H1 (cell line): ENCODE measurements at regions not wholly inside any gene's neighbourhood (a gene's known extent, or its start where the extent isn't known, plus 50 kb on each side); places are given as distances from the start of the nearest gene placed in this dataset.

Experiments used
- CTCF ChIA-PET: fragments of 300-600 bp; sonication (Branson Sonifier 250); formaldehyde crosslinking; loops from one replicate; lab custom pipeline; 2021; ENCODE audit not compliant: partially characterized antibody; lab: Charles Lee
- POLR2A ChIA-PET: fragments of 300-600 bp; sonication (Branson Sonifier 250); formaldehyde crosslinking; loops from one replicate; lab custom pipeline; 2021; ENCODE audit warnings: inconsistent platforms; ENCODE audit not compliant: partially characterized antibody; lab: Charles Lee
- DNase-seq, 2 experiments: peaks; one replicate each; pipeline versions ENCODE4 v3.0.0 to v3.0.0-alpha.2; 2010 to 2022; ENCODE audit warnings: low spot score in 2 of 2, low read depth in 1 of 2, mixed read lengths in 1 of 2
- FAIRE-seq: peaks from 2 replicates; lab custom pipeline; 2011; peaks lifted over from hg19 to GRCh38; lab: Jason Lieb, UNC
- H2AFZ ChIP-seq: 2 replicates; pipeline ENCODE4 v1.8.1; 2012; ENCODE audit warnings: low read length, inconsistent platforms
- H2AK5ac ChIP-seq: 2 replicates; pipeline ENCODE4 v1.6.1; 2013; ENCODE audit warnings: low read depth, low read length
- H2BK120ac ChIP-seq: replicated peaks from 2 replicates; pipeline ENCODE3; 2013; ENCODE audit warnings: low read depth, low read length, inconsistent platforms
- H2BK12ac ChIP-seq: 2 replicates; pipeline ENCODE4 v1.6.1; 2013; ENCODE audit warnings: low read depth, low read length
- H2BK15ac ChIP-seq: 2 replicates; pipeline ENCODE4 v1.6.1; 2013; ENCODE audit warnings: low read length
- H2BK20ac ChIP-seq: 2 replicates; pipeline ENCODE4 v1.6.1; 2013; ENCODE audit warnings: low read length
- H2BK5ac ChIP-seq: 2 replicates; pipeline ENCODE4 v1.6.1; 2013; ENCODE audit warnings: low read depth, low read length
- H3K14ac ChIP-seq: 2 replicates; pipeline ENCODE4 v1.6.1; 2013; ENCODE audit warnings: inconsistent platforms; ENCODE audit not compliant: insufficient read length
- H3K18ac ChIP-seq: 2 replicates; pipeline ENCODE4 v1.6.1; 2013; ENCODE audit warnings: low read length; ENCODE audit errors: extremely low read depth
- H3K23ac ChIP-seq: 2 replicates; pipeline ENCODE4 v1.6.1; 2013; ENCODE audit warnings: inconsistent platforms; ENCODE audit not compliant: insufficient read length
- H3K23me2 ChIP-seq: 2 replicates; pipeline ENCODE4 v1.6.1; 2013; ENCODE audit warnings: low read depth, low read length
- H3K27ac ChIP-seq: 2 replicates; pipeline ENCODE4 v1.6.1; 2011; ENCODE audit warnings: low read depth, low read length, inconsistent platforms
- H3K27me3 ChIP-seq, 4 experiments: replicated peaks in 1 of 4; 1 replicate in 1 of 4; 2 replicates in 3 of 4; pipeline versions ENCODE4 v1.6.1 to v1.8.1; 2011 to 2013; ENCODE audit warnings: low read length in 3 of 4, mild to moderate bottlenecking in 3 of 4, inconsistent platforms in 2 of 4, mixed read lengths in 2 of 4, moderate library complexity in 1 of 4; ENCODE audit not compliant: control insufficient read depth in 3 of 4, insufficient read depth in 3 of 4; ENCODE audit errors: extremely low read depth in 1 of 4
- H3K36me3 ChIP-seq, 4 experiments: 2 replicates each; pipeline versions ENCODE4 v1.6.1 to v1.8.1; 2011 to 2013; ENCODE audit warnings: mild to moderate bottlenecking in 4 of 4, low read length in 3 of 4, moderate library complexity in 2 of 4, control low read depth in 1 of 4, inconsistent platforms in 1 of 4; ENCODE audit not compliant: insufficient read depth in 4 of 4, control insufficient read depth in 2 of 4
- H3K4ac ChIP-seq: replicated peaks from 2 replicates; pipeline ENCODE3; 2013; ENCODE audit warnings: low read length, low read depth, mixed read lengths, inconsistent platforms; ENCODE audit not compliant: insufficient read length
- H3K4me1 ChIP-seq, 4 experiments: replicated peaks in 1 of 4; 1 replicate in 1 of 4; 2 replicates in 3 of 4; pipeline versions ENCODE4 v1.6.1 to v1.8.1; 2011 to 2013; ENCODE audit warnings: low read length in 3 of 4, inconsistent platforms in 2 of 4, mixed read lengths in 1 of 4; ENCODE audit not compliant: insufficient read depth in 4 of 4, control insufficient read depth in 3 of 4
- H3K4me2 ChIP-seq, 2 experiments: 2 replicates each; pipeline versions ENCODE4 v1.6.1 to v1.8.1; 2011 to 2013; ENCODE audit warnings: low read depth in 2 of 2, low read length in 2 of 2, control low read depth in 1 of 2, inconsistent platforms in 1 of 2, mild to moderate bottlenecking in 1 of 2; ENCODE audit not compliant: insufficient read depth in 1 of 2
- H3K4me3 ChIP-seq, 4 experiments: fragments of 200-600, 300-600 bp in 1 of 4; sonication (generic), shearing (Covaris generic), sonication (Bioruptor Twin) in 1 of 4; 2 replicates each; pipeline versions ENCODE4 v1.5.1 to v1.8.1; 2011 to 2016; ENCODE audit warnings: low read length in 4 of 4, low read depth in 3 of 4, control low read depth in 2 of 4, inconsistent platforms in 2 of 4, mild to moderate bottlenecking in 2 of 4, mixed read lengths in 1 of 4, moderate library complexity in 1 of 4; ENCODE audit not compliant: insufficient read depth in 2 of 4; ENCODE audit errors: extremely low read depth in 1 of 4
- H3K56ac ChIP-seq: replicated peaks from 2 replicates; pipeline ENCODE3; 2013; ENCODE audit warnings: low read depth, mild to moderate bottlenecking, mixed read lengths, low read length, inconsistent platforms; ENCODE audit not compliant: insufficient read length
- H3K79me1 ChIP-seq: 2 replicates; pipeline ENCODE4 v1.6.1; 2013; ENCODE audit warnings: low read depth, low read length, control low read depth
- H3K79me2 ChIP-seq, 2 experiments: 2 replicates each; pipeline versions ENCODE4 v1.6.1 to v1.8.1; 2012 to 2013; ENCODE audit warnings: low read length in 2 of 2, mild to moderate bottlenecking in 2 of 2, inconsistent platforms in 1 of 2; ENCODE audit not compliant: insufficient read depth in 2 of 2, control insufficient read depth in 1 of 2
- H3K9ac ChIP-seq, 4 experiments: replicated peaks in 1 of 4; 1 replicate in 1 of 4; 2 replicates in 3 of 4; pipeline versions ENCODE4 v1.6.1 to v1.8.1; 2011 to 2013; ENCODE audit warnings: low read depth in 3 of 4, low read length in 3 of 4, control low read depth in 2 of 4, mild to moderate bottlenecking in 2 of 4, moderate library complexity in 2 of 4, inconsistent platforms in 1 of 4; ENCODE audit errors: extremely low read depth in 1 of 4
- H3K9me3 ChIP-seq, 2 experiments: 2 replicates each; pipeline versions ENCODE4 v1.6.1 to v1.8.1; 2012 to 2013; ENCODE audit warnings: mild to moderate bottlenecking in 2 of 2, moderate library complexity in 2 of 2, control low read depth in 1 of 2, inconsistent platforms in 1 of 2, low read depth in 1 of 2, low read length in 1 of 2, mixed read lengths in 1 of 2; ENCODE audit not compliant: insufficient read depth in 2 of 2
- H4K20me1 ChIP-seq, 2 experiments: replicated peaks in 1 of 2; 2 replicates each; pipeline versions ENCODE3 to v1.8.1; 2011 to 2013; ENCODE audit warnings: inconsistent platforms in 2 of 2, low read length in 2 of 2, mild to moderate bottlenecking in 1 of 2; ENCODE audit not compliant: insufficient read depth in 2 of 2, control insufficient read depth in 1 of 2
- H4K5ac ChIP-seq: 2 replicates; pipeline ENCODE4 v1.6.1; 2013; ENCODE audit warnings: low read length, low read depth, mixed read lengths, inconsistent platforms; ENCODE audit not compliant: insufficient read length
- H4K8ac ChIP-seq: 2 replicates; pipeline ENCODE4 v1.8.0; 2013; ENCODE audit warnings: mild to moderate bottlenecking, moderate library complexity, low read length, inconsistent platforms; ENCODE audit not compliant: insufficient read depth; ENCODE audit errors: extremely low read depth
- H4K91ac ChIP-seq: replicated peaks from 2 replicates; pipeline ENCODE3; 2013; ENCODE audit warnings: low read length, mixed read lengths, inconsistent platforms; ENCODE audit not compliant: insufficient read length
- ASH2L ChIP-seq: fragments of 200-600, 300-600 bp; sonication (generic); IDR thresholded peaks from one replicate; pipeline ENCODE4 v1.7.1; 2017; ENCODE audit warnings: low read length
- CHD2 ChIP-seq: IDR thresholded peaks from 2 replicates; pipeline ENCODE4 v1.6.1; 2012; ENCODE audit warnings: low read length, improper control_type of control experiment
- RXRA ChIP-seq: IDR thresholded peaks from 2 replicates; pipeline ENCODE4 v1.6.1; 2011; ENCODE audit warnings: low read depth, mild to moderate bottlenecking, low read length, moderate library complexity; ENCODE audit not compliant: insufficient read depth
- WGBS, 2 experiments: shearing (Covaris generic) in 1 of 2; methylation state at CpG; one replicate each; pipeline versions ENCODE4 v1.1.6 to v1.1.7; 2013 to 2015; ENCODE audit warnings: low lambda C conversion rate in 2 of 2, mixed read lengths in 2 of 2, inconsistent platforms in 1 of 2, low coverage in 1 of 2, missing lambda C conversion rate in 1 of 2; ENCODE audit not compliant: insufficient replicate concordance in 2 of 2, insufficient coverage in 1 of 2, insufficient read length in 1 of 2; ENCODE audit errors: extremely low coverage in 1 of 2, missing lambda C conversion rate in 1 of 2; 5-methylcytosine and 5-hydroxymethylcytosine counted together

DNA sequence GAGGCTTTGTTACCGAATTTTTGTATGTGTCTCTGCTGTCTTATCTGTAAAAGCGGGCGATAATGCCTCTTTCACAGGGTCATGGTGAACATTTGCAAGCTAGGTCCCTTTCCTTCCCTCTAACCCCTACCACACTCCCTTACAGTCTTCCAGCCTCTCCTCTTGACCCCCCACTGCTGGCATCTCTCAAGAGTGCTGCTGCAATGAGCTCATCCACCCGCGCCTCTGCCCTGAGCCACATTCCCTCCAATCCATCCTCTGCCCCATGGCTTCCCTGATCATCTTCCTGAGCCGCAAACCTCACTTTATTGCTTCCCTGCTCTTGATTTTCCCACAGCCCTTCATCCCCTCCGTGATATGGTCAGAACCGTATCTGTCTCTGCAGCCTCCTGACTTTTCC lies 343.6 kb downstream of the BCL11B start:
- CTCF ChIA-PET = interaction anchor here (0.6 to 1.3 kb wide), 6 partner anchors 11 to 485 kb away, joined by 3 read pairs; no protein-coding TSS in a partner anchor
- no peak overlapping the region for H3K56ac ChIP-seq

More for the DNA sequence above, 343.6 kb downstream of the BCL11B start:
- no peak overlapping the region for H4K5ac ChIP-seq
- H3K27me3 ChIP-seq = no peaks in the 10 kb centered on the region
- no peak overlapping the region for H4K8ac ChIP-seq
- no peaks in the 10 kb centered on the region for H3K79me2 ChIP-seq
- H3K36me3 ChIP-seq = no peaks in the 10 kb centered on the region
- no peak overlapping the region for H3K14ac ChIP-seq
- H2BK20ac ChIP-seq = no peak overlapping the region
- TF ChIP-seq RXRA (no peak), CHD2 (no peak), ASH2L (no peak)
- TF ChIP-seq, all 59 proteins: peak for 0
- no peak overlapping the region for H4K91ac ChIP-seq
- H3K4me3 ChIP-seq = no peak overlapping the region
- no peaks in the 10 kb centered on the region for H3K79me1 ChIP-seq
- no peaks in the 10 kb centered on the region for H3K9me3 ChIP-seq
- POLR2A ChIA-PET = no interaction called here
- DNase-seq (no peak), FAIRE-seq (no peak)
- no peak overlapping the region for H3K23ac ChIP-seq
- no peaks in the 10 kb centered on the region for H3K23me2 ChIP-seq
- 91% methylated on average over 8 of the region's 8 CpGs; no CpG with 5 or more reads in 1 of the 2 experiments for WGBS, 2 experiments
- H2BK120ac ChIP-seq = no peak overlapping the region
- no peak overlapping the region for H2AK5ac ChIP-seq
- H2BK12ac ChIP-seq = no peak overlapping the region
- no peaks in the 10 kb centered on the region for H4K20me1 ChIP-seq
- no peak overlapping the region for H3K4ac ChIP-seq
- H3K9ac ChIP-seq = no peak overlapping the region
- H3K27ac ChIP-seq = no peak overlapping the region
- H3K4me1 ChIP-seq = no peaks in the 10 kb centered on the region
- H3K4me2 ChIP-seq = no peak overlapping the region
- H2BK15ac ChIP-seq = no peak overlapping the region
- H2BK5ac ChIP-seq = no peak overlapping the region
- H2AFZ ChIP-seq = no peak overlapping the region
- H3K18ac ChIP-seq = no peak overlapping the region
